ENCODE measurements at regions not wholly inside any gene's neighbourhood (a gene's known extent, or its start where the extent isn't known, plus 50 kb on each side); places are given as distances from the start of the nearest gene placed in this dataset.
"Not testable (repeated sequence)": the region's sequence is repeated elsewhere in the genome, so short reads cannot be mapped to it uniquely, and the experiment has no call there.

GRCh38 chr19:20358841-20359465 lies 191.9 kb downstream of the ZNF486 start:
- TF ChIP-seq, protein P1, sequence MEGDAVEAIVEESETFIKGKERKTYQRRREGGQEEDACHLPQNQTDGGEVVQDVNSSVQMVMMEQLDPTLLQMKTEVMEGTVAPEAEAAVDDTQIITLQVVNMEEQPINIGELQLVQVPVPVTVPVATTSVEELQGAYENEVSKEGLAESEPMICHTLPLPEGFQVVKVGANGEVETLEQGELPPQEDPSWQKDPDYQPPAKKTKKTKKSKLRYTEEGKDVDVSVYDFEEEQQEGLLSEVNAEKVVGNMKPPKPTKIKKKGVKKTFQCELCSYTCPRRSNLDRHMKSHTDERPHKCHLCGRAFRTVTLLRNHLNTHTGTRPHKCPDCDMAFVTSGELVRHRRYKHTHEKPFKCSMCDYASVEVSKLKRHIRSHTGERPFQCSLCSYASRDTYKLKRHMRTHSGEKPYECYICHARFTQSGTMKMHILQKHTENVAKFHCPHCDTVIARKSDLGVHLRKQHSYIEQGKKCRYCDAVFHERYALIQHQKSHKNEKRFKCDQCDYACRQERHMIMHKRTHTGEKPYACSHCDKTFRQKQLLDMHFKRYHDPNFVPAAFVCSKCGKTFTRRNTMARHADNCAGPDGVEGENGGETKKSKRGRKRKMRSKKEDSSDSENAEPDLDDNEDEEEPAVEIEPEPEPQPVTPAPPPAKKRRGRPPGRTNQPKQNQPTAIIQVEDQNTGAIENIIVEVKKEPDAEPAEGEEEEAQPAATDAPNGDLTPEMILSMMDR (IDR thresholded peaks at IDR 0.05; ENCODE audit: low read length), result not testable (repeated sequence)
- TF ChIP-seq EZH2 (IDR thresholded peaks at IDR 0.05; ENCODE audit: borderline replicate concordance, low read length), result not testable (repeated sequence)
